NCI-H82 (cell line): ENCODE measurements at regions not wholly inside any gene's neighbourhood (a gene's known extent, or its start where the extent isn't known, plus 50 kb on each side); places are given as distances from the start of the nearest gene placed in this dataset.

Experiments used
- DNase-seq: peaks from one replicate; lab custom pipeline; 2025; lab: John Stamatoyannopoulos, UW

GRCh38 chr22:46066691-46067090, 83.6 kb upstream of the PPARA start:
- DNase-seq = no peak

DNA sequence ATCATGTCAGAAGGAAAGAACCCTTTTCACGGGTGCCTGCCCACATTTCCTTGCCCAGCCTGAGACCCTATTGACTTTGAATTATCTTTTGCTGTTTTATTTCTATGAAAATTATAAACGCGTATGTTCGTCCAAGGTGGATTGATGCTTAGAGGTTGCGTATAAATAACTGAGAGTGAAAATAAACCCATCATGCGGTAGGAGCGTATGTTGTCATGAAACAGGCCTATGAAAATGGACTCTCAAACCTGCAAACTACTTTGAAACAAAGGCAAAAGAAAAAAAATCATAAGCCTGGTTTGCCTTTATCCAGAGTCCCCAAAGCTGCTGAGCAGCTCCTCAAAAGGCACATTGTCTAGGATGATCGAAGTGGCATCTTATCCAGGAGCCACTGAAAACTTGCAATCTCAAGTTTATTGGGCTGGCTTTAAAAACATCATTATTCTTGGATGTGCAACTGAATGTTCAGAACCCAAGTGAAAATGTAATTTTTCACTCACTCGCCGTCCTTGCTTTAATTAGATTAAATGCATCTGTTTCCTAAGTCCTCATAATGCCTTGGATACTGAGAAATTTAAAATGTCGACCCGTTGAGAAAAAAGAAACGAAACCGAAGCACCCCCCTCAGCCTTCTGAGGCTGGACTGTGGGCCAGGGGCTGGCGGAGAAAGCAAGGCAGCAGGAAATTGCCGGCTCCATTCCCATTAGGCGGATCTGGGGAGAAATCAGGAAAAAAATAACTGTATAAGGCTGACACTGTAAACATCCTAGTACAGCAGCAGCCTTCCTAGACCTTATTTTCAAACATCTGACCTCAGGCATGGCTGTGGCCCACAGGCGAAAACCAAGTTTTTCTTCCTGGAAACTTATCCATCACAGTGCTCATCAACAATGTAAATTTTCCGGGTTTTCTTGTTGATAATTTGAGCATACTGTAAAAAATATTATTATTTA, 82.9 kb upstream of the PPARA start:
- no peak for DNase-seq

GRCh38 chr22:46068181-46068592, 82.1 kb upstream of the PPARA start:
- no peak for DNase-seq

DNA sequence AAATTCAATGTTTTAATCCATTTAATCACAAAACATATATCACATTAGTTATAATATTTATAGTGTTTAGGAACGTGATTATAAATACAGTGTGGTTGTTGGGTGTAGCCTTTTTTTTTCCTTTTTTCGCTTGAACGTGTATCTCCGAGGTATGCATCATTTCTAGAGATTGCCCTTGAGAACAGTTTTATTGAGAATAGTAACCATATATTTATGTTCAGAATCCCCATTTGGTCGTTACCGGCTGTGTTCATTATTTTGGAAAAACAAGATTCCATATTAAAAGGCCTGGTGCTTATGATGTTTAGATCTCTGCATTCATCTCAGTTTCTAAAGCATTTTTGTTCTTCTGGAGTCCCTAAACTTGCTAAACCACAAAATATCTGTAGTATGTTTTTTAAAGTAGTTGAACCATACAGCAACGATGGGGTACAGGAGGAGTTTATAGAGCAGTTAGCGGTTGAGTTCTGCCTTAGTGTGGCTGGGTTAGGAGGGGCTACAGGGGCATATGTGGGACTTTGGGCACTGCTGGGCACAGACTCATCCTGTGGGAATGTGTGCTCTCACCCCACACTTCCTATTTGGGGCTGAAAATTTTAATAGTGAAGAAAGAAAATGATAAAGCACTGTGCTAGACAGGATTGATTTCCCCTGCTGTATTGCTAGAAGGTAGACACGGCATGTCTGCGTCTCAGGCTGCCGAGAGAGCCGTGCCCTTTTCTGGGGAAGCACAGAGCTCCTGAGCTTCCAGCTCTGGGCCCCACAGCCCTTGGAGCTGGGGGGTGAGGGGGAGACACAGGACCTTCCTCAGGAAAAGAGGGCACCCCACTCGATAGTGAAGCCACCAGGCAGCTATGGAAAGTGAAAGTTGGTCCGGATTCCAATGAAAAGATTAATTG, 81.5 kb upstream of the PPARA start:
- no peak for DNase-seq

DNA sequence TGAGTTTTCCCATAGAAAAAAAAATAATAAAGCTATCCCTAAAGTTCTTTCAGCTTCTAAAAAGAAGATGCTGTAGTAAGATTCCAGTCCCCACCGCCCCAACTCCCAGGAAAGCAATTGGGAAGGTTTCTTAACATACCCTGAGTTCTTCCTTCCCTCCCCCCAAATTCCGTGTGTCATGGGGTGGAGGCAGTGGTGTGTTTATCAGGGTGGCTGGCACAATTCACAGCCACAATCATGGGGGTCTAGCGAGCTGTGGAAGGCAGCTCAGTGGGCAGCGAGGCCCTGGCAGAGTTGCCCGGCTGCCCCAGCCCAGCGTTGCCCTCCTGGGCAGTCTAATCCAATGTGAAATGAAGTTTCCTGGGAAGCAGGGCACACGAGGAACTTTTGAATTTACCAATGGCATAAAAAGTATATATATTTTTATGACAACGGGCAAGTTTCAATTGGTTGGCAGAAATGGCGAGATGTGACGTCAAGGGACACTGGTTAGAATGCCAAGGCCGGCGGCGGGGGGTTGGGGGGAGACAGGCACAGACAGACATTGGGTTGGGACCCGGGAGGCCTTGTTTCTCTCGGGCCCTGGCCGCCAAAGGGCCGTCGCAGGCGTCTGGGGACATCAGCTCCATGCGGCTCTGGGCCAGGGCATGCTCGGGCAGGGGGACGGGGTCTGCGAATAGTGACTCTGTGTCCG, 80.7 kb upstream of the PPARA start:
- no peak for DNase-seq

- DNase-seq = no peak
These were observed 80.0 kb upstream of the PPARA start for GRCh38 chr22:46070215-46070802.

GRCh38 chr22:46070803-46071450, 79.4 kb upstream of the PPARA start:
- DNase-seq = no peak

DNA sequence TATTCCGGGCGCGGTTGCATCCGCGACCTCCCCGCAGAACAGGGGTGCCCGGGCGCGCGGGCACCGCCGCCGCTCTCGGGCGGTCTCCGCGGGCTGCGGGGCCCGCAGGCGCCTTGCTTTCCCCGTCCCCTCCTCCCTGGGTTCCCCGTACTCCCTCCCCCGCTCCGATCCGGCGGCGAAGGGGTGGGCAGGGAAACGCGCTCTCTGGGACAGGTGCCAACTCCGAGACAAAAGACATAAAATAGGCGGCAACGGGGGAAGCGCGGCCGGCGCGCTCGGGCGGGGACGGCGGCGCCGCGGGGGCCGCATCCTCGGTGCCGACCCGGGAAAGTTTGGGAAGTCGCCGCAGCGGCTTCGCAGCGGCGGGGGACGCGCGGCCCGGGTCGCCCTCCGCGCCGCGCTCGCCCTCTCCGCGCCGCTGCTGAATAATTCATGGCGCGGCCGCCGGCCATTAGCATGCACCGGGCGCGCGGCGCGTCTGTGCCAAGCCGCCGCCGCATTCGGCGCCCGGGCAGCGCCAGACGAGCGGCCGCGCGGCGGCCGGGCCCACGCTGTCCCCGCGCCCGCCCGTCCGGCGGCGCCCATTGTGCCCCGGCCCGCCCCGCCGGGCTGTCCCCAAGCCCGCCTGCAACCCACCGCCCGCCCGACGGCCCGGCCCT, 78.7 kb upstream of the PPARA start:
- no peak for DNase-seq

- no peak for DNase-seq
These were observed 78.0 kb upstream of the PPARA start for GRCh38 chr22:46072110-46072881.

DNA sequence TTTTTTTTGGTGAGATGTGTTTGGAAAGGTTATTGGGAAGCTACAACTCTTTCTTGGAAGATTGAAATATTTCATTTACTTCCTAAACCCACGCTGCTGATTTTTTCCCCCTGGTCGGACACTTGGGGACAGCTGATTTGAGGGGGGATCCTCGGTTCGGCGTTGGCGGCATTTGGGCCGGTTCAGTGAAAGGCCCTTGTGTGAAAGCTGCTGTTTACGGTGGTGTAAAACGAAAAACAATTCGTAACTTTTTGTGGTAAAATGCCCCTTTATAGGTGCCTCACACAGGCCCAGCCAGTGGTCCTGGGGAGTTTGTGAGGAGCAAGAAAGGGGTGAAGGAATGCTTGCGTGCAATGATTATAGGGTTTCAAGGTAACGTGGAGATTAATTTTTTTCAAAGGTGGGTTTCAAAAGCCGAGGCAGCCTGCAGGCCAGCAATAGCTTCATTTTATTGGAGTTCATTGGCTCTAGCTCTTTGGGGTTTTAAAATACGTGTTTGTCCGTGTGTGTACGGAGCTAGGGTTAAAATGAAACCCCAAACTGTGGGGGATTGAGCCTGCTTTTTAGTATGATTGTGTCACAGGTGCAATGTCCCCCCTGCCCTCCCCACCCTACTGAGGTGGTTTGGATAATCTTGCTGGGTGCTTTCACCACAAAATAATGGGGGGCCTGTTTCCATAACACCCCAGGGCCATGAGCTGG, 77.2 kb upstream of the PPARA start:
- DNase-seq = no peak

DNA sequence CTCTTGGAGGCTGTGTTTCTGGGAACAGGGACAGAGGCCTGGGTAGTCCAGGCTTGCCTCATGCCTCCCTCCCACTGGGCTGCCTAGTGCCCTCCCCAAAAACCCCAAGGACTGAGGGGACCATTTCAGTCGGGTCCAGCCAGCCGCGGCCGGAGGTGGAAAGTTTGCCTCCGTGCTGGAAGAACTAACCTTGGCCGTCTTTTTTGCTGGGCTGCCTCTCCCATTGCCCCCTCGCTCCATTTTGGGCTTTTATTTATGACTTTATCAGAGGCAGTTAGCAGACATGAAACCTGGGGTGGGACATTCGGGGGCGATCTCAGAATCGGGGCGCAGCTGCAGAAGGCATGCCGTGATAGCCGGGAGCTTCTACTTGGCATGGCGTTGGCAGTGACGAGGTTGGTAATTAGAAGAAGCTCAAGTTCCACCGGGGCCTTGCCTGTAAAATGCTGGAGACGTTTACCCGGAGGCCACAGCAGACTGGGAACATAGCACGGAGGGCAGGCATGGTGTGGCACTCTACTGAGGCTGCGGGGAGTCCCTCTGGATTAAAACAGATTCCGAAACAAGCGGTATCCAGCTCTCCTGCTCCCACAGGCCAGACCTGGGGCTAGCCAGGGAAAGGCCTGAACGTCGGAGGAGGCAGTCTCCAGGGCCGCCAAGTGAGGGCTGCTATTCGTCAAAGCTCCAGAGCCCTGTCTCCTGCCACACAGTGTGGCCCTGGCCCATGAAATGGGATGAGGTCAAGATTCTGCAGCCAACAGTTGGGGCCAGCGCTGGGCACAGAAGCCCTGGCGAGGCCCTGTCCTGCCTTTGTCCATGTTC, 76.4 kb upstream of the PPARA start:
- DNase-seq = no peak

DNA sequence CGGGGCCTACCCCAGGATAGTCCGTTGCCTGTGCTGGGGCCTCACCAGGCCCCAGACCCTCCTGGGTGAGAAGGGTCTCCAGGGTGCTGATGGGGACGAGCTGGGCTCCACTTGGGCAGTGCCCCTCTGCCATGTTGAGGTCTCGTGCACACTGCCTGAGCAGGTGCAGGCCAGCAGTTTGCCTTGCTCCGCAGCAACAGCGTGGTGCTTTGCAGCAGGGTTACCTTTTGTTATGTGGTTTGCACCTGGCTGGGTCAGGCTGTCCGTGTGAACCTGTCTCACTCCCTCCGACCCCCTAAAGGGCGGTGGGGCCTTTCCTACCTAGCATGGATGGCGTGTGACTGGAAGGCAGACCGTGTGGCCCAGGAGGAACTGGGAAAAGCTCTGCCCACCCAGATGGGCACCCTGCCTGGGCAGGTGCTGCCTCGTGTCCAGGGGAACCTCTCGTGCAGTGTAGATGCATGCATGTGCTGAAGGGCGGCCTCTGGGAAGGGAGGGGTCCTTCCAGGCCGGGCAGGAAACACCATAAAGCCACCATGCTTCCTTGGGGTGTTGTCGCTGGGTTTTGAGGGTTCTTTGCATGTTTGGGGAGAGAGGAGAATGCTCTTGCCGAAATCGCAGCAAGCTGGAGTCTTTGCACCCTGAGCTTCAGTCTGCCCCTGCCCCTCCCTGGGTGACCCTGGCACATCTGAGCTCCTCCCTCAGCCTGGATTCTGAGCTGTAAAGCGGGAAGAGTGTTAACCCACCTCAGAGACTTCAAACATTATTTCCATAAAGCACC, 75.4 kb upstream of the PPARA start:
- DNase-seq = no peak

DNA sequence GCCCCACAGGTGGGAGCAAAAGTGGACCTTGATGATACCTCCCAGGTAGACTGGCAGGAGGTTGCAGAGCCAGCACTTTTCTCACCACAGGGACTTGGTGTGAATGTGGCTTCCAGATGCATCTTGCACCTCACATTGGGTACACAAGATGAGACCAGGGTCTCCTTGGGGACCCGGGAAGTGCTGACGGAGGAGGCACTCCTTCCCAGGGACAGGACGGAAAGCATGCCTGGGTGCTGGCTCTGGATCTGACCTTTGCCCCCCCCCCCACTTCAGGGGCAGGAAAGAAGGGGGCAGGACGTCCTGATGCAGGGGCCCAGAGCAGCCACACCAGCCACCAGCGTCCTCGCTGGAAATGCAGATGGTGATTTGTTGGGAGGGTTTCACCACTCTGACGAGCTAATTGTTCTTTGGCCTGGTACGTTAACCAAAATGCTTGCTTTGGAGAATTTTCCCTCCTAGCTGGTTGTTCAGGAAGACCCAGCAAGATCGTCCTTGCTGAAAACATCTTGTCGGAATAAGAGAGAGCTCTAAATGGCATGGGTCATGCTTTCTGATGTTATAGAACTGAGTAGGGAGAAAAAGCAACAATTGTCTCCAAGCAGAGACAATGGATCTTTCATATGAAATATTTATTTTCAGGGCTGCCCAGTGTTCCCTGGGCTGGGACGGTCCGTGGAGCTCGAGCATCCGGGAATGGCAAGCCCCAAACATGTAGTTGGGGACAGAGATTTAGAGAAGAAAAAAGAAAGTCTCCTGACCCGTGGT, 74.4 kb upstream of the PPARA start:
- DNase-seq = no peak

DNA sequence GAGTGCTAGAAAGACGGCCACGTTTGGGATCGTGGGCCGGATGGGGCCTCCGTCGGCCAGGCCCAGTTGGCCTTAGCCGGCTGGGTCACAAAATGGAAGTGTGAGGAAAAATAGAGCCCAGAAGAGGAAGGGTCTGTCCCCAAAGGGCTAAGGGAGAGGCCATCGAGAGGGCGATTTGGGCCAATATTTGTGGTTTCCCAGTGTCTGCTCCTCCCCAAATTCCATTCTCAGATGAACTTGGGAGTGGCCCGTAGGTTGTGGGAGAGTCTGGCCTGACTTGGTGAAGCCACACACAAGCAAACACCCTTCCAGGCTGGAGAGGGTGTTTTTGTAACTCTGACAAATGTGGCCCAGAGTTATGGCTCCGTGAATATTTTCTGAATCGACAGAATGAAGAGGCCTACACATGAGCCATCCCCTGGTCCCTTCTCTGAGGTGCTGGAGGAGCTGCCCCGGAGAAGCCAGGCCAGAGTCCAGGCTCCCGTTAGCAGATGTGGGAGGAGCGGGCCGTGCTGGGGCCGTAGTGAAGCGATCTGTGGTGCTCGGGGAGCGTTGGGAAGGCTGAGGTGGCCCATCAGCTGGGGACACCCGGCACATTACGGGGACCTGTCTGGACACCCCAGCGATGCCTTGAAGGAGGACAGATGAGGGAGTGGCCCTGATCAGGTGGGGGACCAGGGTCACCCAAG, 73.5 kb upstream of the PPARA start:
- DNase-seq = no peak

- DNase-seq = no peak
These were observed 72.6 kb upstream of the PPARA start for GRCh38 chr22:46077669-46078099.
